PC-3 (cell line): ENCODE measurements at regions not wholly inside any gene's neighbourhood (a gene's known extent, or its start where the extent isn't known, plus 50 kb on each side); places are given as distances from the start of the nearest gene placed in this dataset.

ENCODE experiments used
- ATAC-seq: fragments of 200-7000 bp; cut with Tn5 transposase; 2 replicates; pipeline ENCODE4 v1.9.1; 2020; ENCODE audit warnings: mild to moderate bottlenecking, moderate library complexity
- BruUV-seq: library from RNA; stranded (reverse); fragments of 400-500 nt; replicated peaks from 2 replicates; lab custom pipeline; 2021; lab: Mats Ljungman, UMichigan
- CTCF ChIA-PET: fragments of 300-600 bp; sonication (Branson Sonifier 250); formaldehyde crosslinking; loops from one replicate; lab custom pipeline; 2022; ENCODE audit warnings: antibody characterized with exemption; lab: Charles Lee
- POLR2A ChIA-PET: fragments of 300-600 bp; sonication (Branson Sonifier 250); formaldehyde crosslinking; loops from one replicate; lab custom pipeline; 2022; ENCODE audit warnings: antibody characterized with exemption; ENCODE audit not compliant: unreplicated experiment; lab: Charles Lee
- DNase-seq: peaks from one replicate; pipeline ENCODE4 v3.0.0-alpha.2; 2015
- H2AFZ ChIP-seq: fragments of 300-600 bp; sonication (generic); 2 replicates; pipeline ENCODE4 v1.6.0; 2016; ENCODE audit warnings: antibody characterized with exemption, low read length
- H3F3A ChIP-seq: fragments of 300-600 bp; sonication (generic); one replicate; pipeline ENCODE4 v1.6.0; 2017; ENCODE audit warnings: antibody characterized with exemption, low read length, control low read depth, mild to moderate bottlenecking; ENCODE audit not compliant: unreplicated experiment
- H3K27ac ChIP-seq: fragments of 300-600 bp; sonication (generic); 2 replicates; pipeline ENCODE4 v1.5.1; 2016; ENCODE audit warnings: mild to moderate bottlenecking, low read length
- H3K27me3 ChIP-seq: fragments of 300-600 bp; sonication (generic); 2 replicates; pipeline ENCODE4 v1.6.1; 2016; ENCODE audit warnings: low read length, mixed read lengths
- H3K36me3 ChIP-seq: fragments of 300-600 bp; sonication (generic); 2 replicates; pipeline ENCODE4 v1.6.1; 2016; ENCODE audit warnings: low read depth, mixed run types, low read length, mixed read lengths
- H3K4me1 ChIP-seq: fragments of 300-600 bp; sonication (generic); 2 replicates; pipeline ENCODE4 v1.5.1; 2016; ENCODE audit warnings: low read length; ENCODE audit not compliant: insufficient read depth
- H3K4me2 ChIP-seq: fragments of 300-600 bp; sonication (generic); 2 replicates; pipeline ENCODE4 v1.6.0; 2016; ENCODE audit warnings: low read length
- H3K4me3 ChIP-seq: fragments of 300-600 bp; sonication (generic); 2 replicates; pipeline ENCODE4 v1.5.1; 2016; ENCODE audit warnings: mild to moderate bottlenecking, low read length, mixed read lengths
- H3K79me2 ChIP-seq: fragments of 300-600 bp; sonication (generic); 2 replicates; pipeline ENCODE4 v1.6.1; 2017; ENCODE audit warnings: low read length, mixed read lengths
- H3K9ac ChIP-seq: fragments of 300-600 bp; sonication (generic); 2 replicates; pipeline ENCODE4 v1.6.0; 2016; ENCODE audit warnings: mild to moderate bottlenecking, low read length
- H3K9me2 ChIP-seq: fragments of 300-600 bp; sonication (generic); replicated peaks from 2 replicates; pipeline ENCODE4 v1.6.1; 2016; ENCODE audit warnings: mixed run types, low read length, mixed read lengths
- H3K9me3 ChIP-seq: fragments of 300-600 bp; sonication (generic); 2 replicates; pipeline ENCODE4 v1.6.1; 2016; ENCODE audit warnings: low read length, mixed read lengths
- H4K20me1 ChIP-seq: fragments of 300-600 bp; sonication (generic); 2 replicates; pipeline ENCODE4 v1.6.1; 2016; ENCODE audit warnings: low read length, mixed read lengths
- EZH2 ChIP-seq: fragments of 300-600 bp; sonication (generic); IDR thresholded peaks from one replicate; pipeline ENCODE4 v1.6.1; 2017; ENCODE audit warnings: antibody characterized with exemption, mild to moderate bottlenecking, low read length; ENCODE audit not compliant: unreplicated experiment
- EZH2phosphoT487 ChIP-seq: fragments of 300-600 bp; sonication (generic); IDR thresholded peaks from 2 replicates; pipeline ENCODE4 v1.6.1; 2018; ENCODE audit warnings: mild to moderate bottlenecking, antibody characterized with exemption, low read length, borderline replicate concordance
- intact Hi-C: fragments of 100-400 bp; cut with micrococcal nuclease; formaldehyde crosslinking; loops from 2 replicates; pipeline ENCODE4 v1.9.0; 2023
- TF ChIP-seq, protein P1 (sequence below): fragments of 300-600 bp; sonication (generic); conservative IDR thresholded peaks from 2 replicates; pipeline ENCODE4 v1.5.1; 2017; ENCODE audit warnings: antibody characterized with exemption, low read depth, mild to moderate bottlenecking, low read length

DNA sequence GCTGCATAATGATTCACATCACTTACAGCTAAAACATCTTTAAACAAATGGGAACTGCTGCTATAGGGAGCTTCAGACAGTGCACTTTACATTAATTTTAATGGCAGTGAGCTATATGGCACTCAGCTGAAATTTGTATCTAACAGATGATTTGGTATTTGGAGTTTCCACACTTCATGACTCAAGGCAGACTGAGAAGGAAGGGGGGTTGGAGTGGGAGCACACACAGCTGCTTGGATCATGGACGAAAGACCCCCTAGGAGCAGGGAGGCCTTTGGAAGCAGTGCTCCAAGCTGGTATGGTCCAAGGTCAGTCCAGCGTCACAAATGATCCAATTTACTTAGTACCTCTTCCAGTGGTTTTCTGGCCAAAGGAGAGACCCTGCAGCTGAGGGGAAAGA is 389.7 kb downstream of the FUT8 start:
- Histone ChIP-seq H3K79me2 (no peaks in the 10 kb centered on the region), H3K4me1 (no peaks in the 10 kb centered on the region), H3K27me3 (no peaks in the 10 kb centered on the region), H3K9me3 (no peaks in the 10 kb centered on the region), H3K4me2 (no peak overlapping the region), H2AFZ (no peak overlapping the region), H3K27ac (no peak overlapping the region), H3K9ac (no peak overlapping the region), H3K9me2 (no peaks in the 10 kb centered on the region), H3K36me3 (no peaks in the 10 kb centered on the region), H4K20me1 (no peaks in the 10 kb centered on the region), H3F3A (no peaks in the 10 kb centered on the region), H3K4me3 (no peak overlapping the region)
- DNase-seq (no peak), ATAC-seq (no peak)
- POLR2A ChIA-PET = interaction anchor here (0.7 kb wide), 1 partner anchor 204 kb away, joined by 3 read pairs; no protein-coding TSS in a partner anchor
- no TSS peak for BruUV-seq
- intact Hi-C loops = no loop called here
- no peak for TF ChIP-seq EZH2phosphoT487
- CTCF ChIA-PET = no interaction called here

DNA sequence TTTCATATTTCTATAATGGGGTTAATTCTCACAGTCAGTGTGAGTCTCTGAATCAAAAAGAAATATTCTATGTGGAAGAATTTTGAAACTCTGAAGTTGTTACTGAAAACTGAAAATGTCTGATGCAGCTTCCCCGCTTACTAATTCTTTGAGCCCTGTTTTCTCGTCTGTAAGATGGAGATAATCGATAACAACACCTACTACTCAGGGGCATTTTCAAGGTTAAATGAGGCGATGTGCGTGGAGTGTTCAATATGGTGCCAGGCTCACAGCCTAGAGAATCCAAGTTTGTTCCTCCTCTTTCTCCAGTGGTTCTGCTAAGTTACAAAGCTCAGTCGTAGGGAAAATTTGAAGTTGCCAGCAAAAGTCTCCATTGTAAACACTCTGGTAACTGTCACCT is 391.4 kb downstream of the FUT8 start:
- intact Hi-C loops = no loop called here
- POLR2A ChIA-PET = no interaction called here
- Histone ChIP-seq H3K9me2 (no peaks in the 10 kb centered on the region), H3K79me2 (no peaks in the 10 kb centered on the region), H3K9me3 (peaks cover 14% of the 10 kb centered on the region; the same call in 1 of the 2 replicates), H3F3A (no peaks in the 10 kb centered on the region), H3K4me3 (no peak overlapping the region), H3K4me1 (no peaks in the 10 kb centered on the region), H4K20me1 (no peaks in the 10 kb centered on the region), H2AFZ (no peak overlapping the region), H3K9ac (no peak overlapping the region), H3K4me2 (no peak overlapping the region), H3K27ac (no peak overlapping the region), H3K36me3 (no peaks in the 10 kb centered on the region), H3K27me3 (no peaks in the 10 kb centered on the region)
- TF ChIP-seq EZH2 (no peak), EZH2phosphoT487 (no peak)
- TF ChIP-seq, protein P1, sequence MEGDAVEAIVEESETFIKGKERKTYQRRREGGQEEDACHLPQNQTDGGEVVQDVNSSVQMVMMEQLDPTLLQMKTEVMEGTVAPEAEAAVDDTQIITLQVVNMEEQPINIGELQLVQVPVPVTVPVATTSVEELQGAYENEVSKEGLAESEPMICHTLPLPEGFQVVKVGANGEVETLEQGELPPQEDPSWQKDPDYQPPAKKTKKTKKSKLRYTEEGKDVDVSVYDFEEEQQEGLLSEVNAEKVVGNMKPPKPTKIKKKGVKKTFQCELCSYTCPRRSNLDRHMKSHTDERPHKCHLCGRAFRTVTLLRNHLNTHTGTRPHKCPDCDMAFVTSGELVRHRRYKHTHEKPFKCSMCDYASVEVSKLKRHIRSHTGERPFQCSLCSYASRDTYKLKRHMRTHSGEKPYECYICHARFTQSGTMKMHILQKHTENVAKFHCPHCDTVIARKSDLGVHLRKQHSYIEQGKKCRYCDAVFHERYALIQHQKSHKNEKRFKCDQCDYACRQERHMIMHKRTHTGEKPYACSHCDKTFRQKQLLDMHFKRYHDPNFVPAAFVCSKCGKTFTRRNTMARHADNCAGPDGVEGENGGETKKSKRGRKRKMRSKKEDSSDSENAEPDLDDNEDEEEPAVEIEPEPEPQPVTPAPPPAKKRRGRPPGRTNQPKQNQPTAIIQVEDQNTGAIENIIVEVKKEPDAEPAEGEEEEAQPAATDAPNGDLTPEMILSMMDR = no peak
- BruUV-seq = no TSS peak
- DNase-seq (no peak), ATAC-seq (no peak)
- CTCF ChIA-PET = no interaction called here

DNA sequence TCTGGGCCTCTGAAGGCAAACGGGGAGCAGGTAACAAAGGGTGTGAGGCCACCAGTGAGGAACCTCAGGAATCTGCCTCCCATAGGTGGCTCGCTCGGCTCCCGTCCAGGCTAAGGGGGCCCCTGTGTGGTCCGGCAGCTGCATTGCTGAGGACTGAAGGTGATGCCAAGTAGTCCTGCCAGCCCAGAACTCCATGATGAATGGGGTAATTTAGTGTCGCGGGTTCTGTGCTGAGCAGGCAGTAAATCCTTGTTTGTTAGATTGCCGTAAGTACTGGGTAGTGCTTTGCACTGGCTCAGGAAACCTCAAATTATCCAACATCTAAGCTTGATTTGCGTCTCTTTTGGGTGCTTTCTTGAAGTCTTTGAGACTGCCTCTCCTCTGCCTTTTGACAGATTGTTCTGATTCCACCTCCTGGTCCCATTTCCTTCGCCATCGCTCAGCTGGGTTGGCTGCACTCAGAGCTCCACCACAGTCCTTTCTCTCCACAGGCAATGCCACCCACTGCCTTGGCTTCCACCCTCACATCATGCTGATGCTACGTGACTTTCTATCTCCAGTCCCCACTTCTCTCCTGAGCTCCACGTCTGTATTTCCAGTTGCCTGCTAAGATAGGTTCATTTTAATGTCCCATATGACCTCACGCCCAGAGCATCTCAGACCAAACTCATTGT is 392.0 kb downstream of the FUT8 start:
- Histone ChIP-seq H2AFZ (no peak overlapping the region), H3K27ac (no peak overlapping the region), H3K4me1 (no peaks in the 10 kb centered on the region), H3K27me3 (no peaks in the 10 kb centered on the region), H3K79me2 (no peaks in the 10 kb centered on the region), H3K36me3 (no peaks in the 10 kb centered on the region), H3F3A (no peaks in the 10 kb centered on the region), H3K9me3 (peaks cover 16% of the 10 kb centered on the region; the same call in 1 of the 2 replicates), H3K9me2 (no peaks in the 10 kb centered on the region), H3K9ac (no peak overlapping the region), H3K4me2 (no peak overlapping the region), H4K20me1 (no peaks in the 10 kb centered on the region), H3K4me3 (no peak overlapping the region)
- intact Hi-C loops = no loop called here
- TF ChIP-seq, protein P1 = no peak
- no peak for TF ChIP-seq EZH2phosphoT487
- TF ChIP-seq EZH2 = no peak
- no peak for ATAC-seq
- DNase-seq = no peak
- POLR2A ChIA-PET = no interaction called here
- no TSS peak for BruUV-seq
- CTCF ChIA-PET = no interaction called here
